Heart left ventricle (tissue), 13 donors: ENCODE measurements at regions not wholly inside any gene's neighbourhood (a gene's known extent, or its start where the extent isn't known, plus 50 kb on each side); places are given as distances from the start of the nearest gene placed in this dataset.

Experiments used
- POLR2A ChIP-seq, 2 donors: fragments of 450-650 bp; IDR thresholded peaks; one replicate each; pipeline ENCODE4 v1.6.1; 2017; ENCODE audit warnings: antibody characterized with exemption in 2 of 2, mild to moderate bottlenecking in 2 of 2, moderate library complexity in 2 of 2
- TF ChIP-seq, protein P1 (sequence below), 12 donors: fragments of 200-600 bp; sonication (generic) in 4 of 12; IDR thresholded peaks; one replicate each; pipeline versions ENCODE4 v1.5.0 to v1.8.0; 2018 to 2022; ENCODE audit warnings: antibody characterized with exemption in 12 of 12, mild to moderate bottlenecking in 5 of 12
- donor health status: ischemic (EF 13 %, LVEDD 7.1; RV severe dilation, severe dysfunction).
- donor health status: DM: no; HTN: yes; CAD: no.
- donor health status: DM: no; HTN: no; CAD: no.
- donor health status: ischemic (EF 25% LVEDD 6.9; RV normal size, moderate dysfunction).
- donor health status: ischemic (EF 25% LVEDD 5.7; RV mildly dilated, moderate dysfunction).
- donor health status: ischemic (EF 35%, LVEDD 5.7; RV mildly dilated, moderate dysfunction).
- donor health status: nonischemic (EF 11% LVEDD 7.7; RV severe dilation, severe dysfunction).
- donor health status: DM: yes; HTN: yes; CAD: no.
- donor health status: PGD.
- donor health status: ischemic (EF 29% LVEDD 5.4; RV normal size, mild dysfunction).
- donor health status: nonischemic (EF 23%, LVEDD 6.1; RV moderate dilation, normal function).

DNA sequence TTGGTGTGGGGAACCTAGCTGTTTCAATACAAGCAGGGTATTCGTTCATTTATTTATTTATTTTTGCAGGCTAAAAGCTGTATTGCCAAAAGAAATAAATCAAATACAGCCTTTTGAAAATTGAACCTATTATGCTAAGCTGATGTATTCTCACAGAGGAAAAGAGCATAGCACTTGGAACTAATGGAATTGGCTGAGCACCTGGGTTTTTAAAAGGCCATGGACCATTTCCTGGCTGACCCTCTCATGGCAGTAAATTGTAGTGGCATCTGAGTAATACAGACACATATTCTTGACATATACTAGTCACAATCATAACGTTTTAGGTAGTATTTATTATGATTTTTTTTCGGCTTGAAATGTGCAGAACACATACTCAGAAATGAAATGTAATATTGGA is 71.8 kb upstream of the ALG13 start:
- TF ChIP-seq POLR2A (IDR thresholded peaks at IDR 0.05): no peak
- TF ChIP-seq, protein P1, sequence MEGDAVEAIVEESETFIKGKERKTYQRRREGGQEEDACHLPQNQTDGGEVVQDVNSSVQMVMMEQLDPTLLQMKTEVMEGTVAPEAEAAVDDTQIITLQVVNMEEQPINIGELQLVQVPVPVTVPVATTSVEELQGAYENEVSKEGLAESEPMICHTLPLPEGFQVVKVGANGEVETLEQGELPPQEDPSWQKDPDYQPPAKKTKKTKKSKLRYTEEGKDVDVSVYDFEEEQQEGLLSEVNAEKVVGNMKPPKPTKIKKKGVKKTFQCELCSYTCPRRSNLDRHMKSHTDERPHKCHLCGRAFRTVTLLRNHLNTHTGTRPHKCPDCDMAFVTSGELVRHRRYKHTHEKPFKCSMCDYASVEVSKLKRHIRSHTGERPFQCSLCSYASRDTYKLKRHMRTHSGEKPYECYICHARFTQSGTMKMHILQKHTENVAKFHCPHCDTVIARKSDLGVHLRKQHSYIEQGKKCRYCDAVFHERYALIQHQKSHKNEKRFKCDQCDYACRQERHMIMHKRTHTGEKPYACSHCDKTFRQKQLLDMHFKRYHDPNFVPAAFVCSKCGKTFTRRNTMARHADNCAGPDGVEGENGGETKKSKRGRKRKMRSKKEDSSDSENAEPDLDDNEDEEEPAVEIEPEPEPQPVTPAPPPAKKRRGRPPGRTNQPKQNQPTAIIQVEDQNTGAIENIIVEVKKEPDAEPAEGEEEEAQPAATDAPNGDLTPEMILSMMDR (IDR thresholded peaks at IDR 0.05): no peak
